ENCODE measurements at regions not wholly inside any gene's neighbourhood (a gene's known extent, or its start where the extent isn't known, plus 50 kb on each side); places are given as distances from the start of the nearest gene placed in this dataset.
A peak's percentile ranks its signal among the peaks of the same experiment; 100 is the strongest.

GRCh38 chr2:194176134-194176533 is 1480.9 kb upstream of the SLC39A10 start:
- no peaks in the 10 kb centered on the region for H3K4me1 ChIP-seq (ENCODE audit: control insufficient read depth in 2 of 3, insufficient read depth in 2 of 3, low read depth in 1 of 3, low read length in 3 of 3)
- no peak overlapping the region for H3K27ac ChIP-seq (ENCODE audit: low read depth in 2 of 2, low read length in 2 of 2)
- H3K4me3 ChIP-seq (ENCODE audit: low read length in 3 of 3) = no peak overlapping the region
- H3K9ac ChIP-seq (ENCODE audit: low read length in 3 of 3) = no peak overlapping the region
- no peaks in the 10 kb centered on the region for H3K36me3 ChIP-seq (ENCODE audit: control insufficient read depth in 2 of 3, insufficient read depth in 3 of 3, low read length in 3 of 3)
- intact Hi-C loops (cut with DNase I) = no loop called here
- H3K9me3 ChIP-seq (ENCODE audit: control insufficient read depth in 2 of 3, insufficient read depth in 1 of 3, low read length in 3 of 3) = no peaks in the 10 kb centered on the region
- TF ChIP-seq CTCF (IDR thresholded peaks at IDR 0.05; ENCODE audit: borderline replicate concordance, extremely low read depth, insufficient read depth) = no peak
- H3K27me3 ChIP-seq (ENCODE audit: control insufficient read depth, insufficient read depth, low read length) = no peaks in the 10 kb centered on the region
- DNase-seq = peak in 1 of 5 donors; percentile 60
- no peak for FAIRE-seq

DNA sequence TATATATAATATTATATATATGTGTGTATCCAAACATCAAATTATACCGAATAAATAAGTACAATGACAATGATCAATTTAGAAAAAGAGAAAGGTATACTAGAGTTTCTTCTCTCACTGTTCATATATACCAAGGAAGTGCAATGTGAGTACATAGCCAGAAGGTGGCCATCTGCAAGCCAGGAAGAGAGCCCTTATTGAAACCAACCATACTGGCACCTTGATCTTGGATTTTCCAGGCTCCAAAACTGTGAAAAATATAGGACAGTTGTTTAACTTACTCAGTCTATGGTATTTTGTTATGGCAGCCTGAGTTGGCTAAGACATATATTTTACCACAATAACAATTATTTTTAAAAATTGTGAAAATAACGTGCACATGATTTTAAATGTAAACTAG is 1490.2 kb upstream of the SLC39A10 start:
- DNase-seq = peak in 2 of 5 donors; percentile 29 to 37
- Histone ChIP-seq H3K27me3 (ENCODE audit: control insufficient read depth, insufficient read depth, low read length) (no peaks in the 10 kb centered on the region), H3K4me1 (ENCODE audit: control insufficient read depth in 2 of 3, insufficient read depth in 2 of 3, low read depth in 1 of 3, low read length in 3 of 3) (no peaks in the 10 kb centered on the region), H3K27ac (ENCODE audit: low read depth in 2 of 2, low read length in 2 of 2) (no peak overlapping the region), H3K9me3 (ENCODE audit: control insufficient read depth in 2 of 3, insufficient read depth in 1 of 3, low read length in 3 of 3) (peaks cover 0 to 3% (median 0%) of the 10 kb centered on the region in 3 donors), H3K36me3 (ENCODE audit: control insufficient read depth in 2 of 3, insufficient read depth in 3 of 3, low read length in 3 of 3) (no peaks in the 10 kb centered on the region), H3K4me3 (ENCODE audit: low read length in 3 of 3) (no peak overlapping the region), H3K9ac (ENCODE audit: low read length in 3 of 3) (no peak overlapping the region)
- peak; percentile 31 for TF ChIP-seq CTCF (IDR thresholded peaks at IDR 0.05; ENCODE audit: borderline replicate concordance, extremely low read depth, insufficient read depth)
- intact Hi-C loops (cut with DNase I) = no loop called here
- FAIRE-seq = no peak

DNA sequence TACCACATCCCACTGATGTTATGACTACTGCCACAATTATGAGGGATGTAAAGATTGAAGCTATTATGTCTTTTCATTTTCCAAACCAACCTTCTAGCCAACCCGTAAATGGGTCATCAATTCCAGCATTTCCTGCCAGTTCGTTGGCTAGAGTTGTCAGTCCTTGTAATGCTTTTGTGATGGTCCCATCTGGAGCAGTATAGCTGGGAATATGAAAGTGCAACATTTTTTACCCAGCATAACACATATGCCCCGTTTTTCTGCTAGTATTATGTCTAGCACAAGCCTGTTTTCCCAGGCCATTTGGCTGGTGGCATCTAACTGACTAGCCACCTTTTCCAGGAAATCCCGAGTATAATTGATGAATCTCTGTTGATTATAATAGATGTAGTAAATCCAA is 1501.6 kb upstream of the SLC39A10 start:
- TF ChIP-seq CTCF (IDR thresholded peaks at IDR 0.05; ENCODE audit: borderline replicate concordance, extremely low read depth, insufficient read depth) = no peak
- DNase-seq = no peak
- H3K9me3 ChIP-seq (ENCODE audit: control insufficient read depth in 2 of 3, insufficient read depth in 1 of 3, low read length in 3 of 3) = no peaks in the 10 kb centered on the region
- no peak overlapping the region for H3K9ac ChIP-seq (ENCODE audit: low read length in 3 of 3)
- FAIRE-seq = no peak
- H3K4me1 ChIP-seq (ENCODE audit: control insufficient read depth in 2 of 3, insufficient read depth in 2 of 3, low read depth in 1 of 3, low read length in 3 of 3) = no peaks in the 10 kb centered on the region
- no peak overlapping the region for H3K27ac ChIP-seq (ENCODE audit: low read depth in 2 of 2, low read length in 2 of 2)
- intact Hi-C loops (cut with DNase I) = no loop called here
- H3K36me3 ChIP-seq (ENCODE audit: control insufficient read depth in 2 of 3, insufficient read depth in 3 of 3, low read length in 3 of 3) = no peaks in the 10 kb centered on the region
- no peaks in the 10 kb centered on the region for H3K27me3 ChIP-seq (ENCODE audit: control insufficient read depth, insufficient read depth, low read length)
- no peak overlapping the region for H3K4me3 ChIP-seq (ENCODE audit: low read length in 3 of 3)

- TF ChIP-seq CTCF (IDR thresholded peaks at IDR 0.05; ENCODE audit: borderline replicate concordance, extremely low read depth, insufficient read depth) = no peak
- Histone ChIP-seq H3K9me3 (ENCODE audit: control insufficient read depth in 2 of 3, insufficient read depth in 1 of 3, low read length in 3 of 3) (no peaks in the 10 kb centered on the region), H3K27ac (ENCODE audit: low read depth in 2 of 2, low read length in 2 of 2) (no peak overlapping the region), H3K4me3 (ENCODE audit: low read length in 3 of 3) (no peak overlapping the region), H3K4me1 (ENCODE audit: control insufficient read depth in 2 of 3, insufficient read depth in 2 of 3, low read depth in 1 of 3, low read length in 3 of 3) (no peaks in the 10 kb centered on the region), H3K27me3 (ENCODE audit: control insufficient read depth, insufficient read depth, low read length) (no peaks in the 10 kb centered on the region), H3K9ac (ENCODE audit: low read length in 3 of 3) (no peak overlapping the region), H3K36me3 (ENCODE audit: control insufficient read depth in 2 of 3, insufficient read depth in 3 of 3, low read length in 3 of 3) (no peaks in the 10 kb centered on the region)
- no peak for DNase-seq
- FAIRE-seq = no peak
- intact Hi-C loops (cut with DNase I) = no loop called here
Measured at GRCh38 chr2:194151231-194151630, 1505.8 kb upstream of the SLC39A10 start.
